ENCODE measurements at regions not wholly inside any gene's neighbourhood (a gene's known extent, or its start where the extent isn't known, plus 50 kb on each side); places are given as distances from the start of the nearest gene placed in this dataset.

- no peaks in the 10 kb centered on the region for H3K9me3 ChIP-seq (ENCODE audit: low read length)
- no peaks in the 10 kb centered on the region for H4K20me1 ChIP-seq (ENCODE audit: insufficient read depth, low read length)
- TF ChIP-seq CTCF (IDR thresholded peaks at IDR 0.05; ENCODE audit: low read length) (peak; percentile 40), EZH2 (IDR thresholded peaks at IDR 0.05; ENCODE audit: borderline replicate concordance, low read length) (no peak)
- no peak overlapping the region for H3K27ac ChIP-seq (ENCODE audit: low read depth, low read length, poor library complexity, severe bottlenecking)
- no peaks in the 10 kb centered on the region for H3K36me3 ChIP-seq (ENCODE audit: insufficient read depth, low read length)
- H2AFZ ChIP-seq (ENCODE audit: low read length): no peak overlapping the region
- H3K4me3 ChIP-seq (ENCODE audit: low read depth, low read length, poor library complexity, severe bottlenecking): no peak overlapping the region
- no peaks in the 10 kb centered on the region for H3K9me2 ChIP-seq (ENCODE audit: low read depth, low read length)
- H3K4me1 ChIP-seq (ENCODE audit: insufficient read depth, low read length, severe bottlenecking): no peaks in the 10 kb centered on the region
- H3K4me2 ChIP-seq (ENCODE audit: low read length): no peak overlapping the region
- H3K9ac ChIP-seq (ENCODE audit: low read length): no peak overlapping the region
- H3K79me2 ChIP-seq (ENCODE audit: insufficient read depth, low read length): no peaks in the 10 kb centered on the region
- H3K27me3 ChIP-seq (ENCODE audit: insufficient read depth, low read length): no peaks in the 10 kb centered on the region
- H3F3A ChIP-seq (ENCODE audit: insufficient read depth, low read length): no peaks in the 10 kb centered on the region
These were observed 101.9 kb upstream of the KCNH8 start for GRCh38 chr3:19046440-19046839.

DNA sequence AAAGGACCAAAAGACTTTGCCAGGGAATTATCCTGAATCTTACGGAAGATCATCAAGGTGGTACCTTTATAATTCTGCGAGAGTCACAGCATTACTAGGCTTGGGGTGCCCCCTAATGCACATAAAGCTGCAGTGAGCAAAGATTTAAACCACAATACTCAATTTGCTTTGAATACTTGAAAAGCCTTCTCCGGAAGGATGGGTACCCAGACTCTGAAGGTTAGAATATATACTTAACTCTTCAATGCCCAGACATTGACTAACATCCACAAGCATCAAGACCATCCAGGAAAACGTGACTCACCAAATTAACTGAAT lies 117.8 kb upstream of the KCNH8 start:
- Histone ChIP-seq H3K9me3 (ENCODE audit: low read length) (no peaks in the 10 kb centered on the region), H3K9me2 (ENCODE audit: low read depth, low read length) (no peaks in the 10 kb centered on the region), H3K9ac (ENCODE audit: low read length) (no peak overlapping the region), H2AFZ (ENCODE audit: low read length) (no peak overlapping the region), H3K4me2 (ENCODE audit: low read length) (no peak overlapping the region), H3K79me2 (ENCODE audit: insufficient read depth, low read length) (no peaks in the 10 kb centered on the region), H3F3A (ENCODE audit: insufficient read depth, low read length) (no peaks in the 10 kb centered on the region), H3K4me3 (ENCODE audit: low read depth, low read length, poor library complexity, severe bottlenecking) (no peak overlapping the region), H3K4me1 (ENCODE audit: insufficient read depth, low read length, severe bottlenecking) (no peaks in the 10 kb centered on the region), H3K36me3 (ENCODE audit: insufficient read depth, low read length) (no peaks in the 10 kb centered on the region), H3K27me3 (ENCODE audit: insufficient read depth, low read length) (no peaks in the 10 kb centered on the region), H4K20me1 (ENCODE audit: insufficient read depth, low read length) (no peaks in the 10 kb centered on the region), H3K27ac (ENCODE audit: low read depth, low read length, poor library complexity, severe bottlenecking) (no peak overlapping the region)
- TF ChIP-seq CTCF (IDR thresholded peaks at IDR 0.05; ENCODE audit: low read length) (peak; percentile 28; the same call in 1 of the 2 replicates), EZH2 (IDR thresholded peaks at IDR 0.05; ENCODE audit: borderline replicate concordance, low read length) (no peak)

DNA sequence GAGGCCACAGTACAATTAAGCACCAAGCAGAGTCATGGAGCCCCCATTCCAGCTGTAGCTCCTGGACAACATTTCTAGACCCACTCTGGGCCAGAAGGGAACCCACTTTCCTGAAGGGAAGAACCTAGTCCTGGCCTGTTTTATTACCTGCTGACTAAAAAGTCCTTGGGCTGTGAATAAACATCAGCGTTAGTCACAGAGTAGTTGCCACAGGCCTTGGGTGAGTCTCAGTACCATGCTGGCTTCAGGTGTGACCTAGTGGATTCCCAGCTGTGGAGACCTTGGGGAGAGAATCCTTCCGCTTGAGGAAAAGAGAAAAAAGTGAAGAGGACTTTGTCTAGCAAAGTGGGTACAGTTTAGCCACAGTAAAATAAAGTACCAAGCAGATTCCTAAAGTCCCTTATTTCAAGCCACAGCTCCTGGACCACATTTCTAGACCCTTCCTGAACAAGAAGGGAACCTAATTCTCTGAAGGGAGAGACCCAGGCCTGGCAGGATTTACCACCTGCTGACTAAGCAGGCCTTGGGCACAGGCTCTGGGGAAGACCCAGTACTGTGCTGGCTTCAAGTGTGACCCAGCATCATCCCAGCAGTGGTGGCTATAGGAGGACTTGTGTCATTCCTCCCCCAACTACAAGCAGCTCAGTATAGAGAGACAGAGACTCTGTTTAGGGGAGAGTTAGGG lies 118.3 kb upstream of the KCNH8 start:
- Histone ChIP-seq H3K4me1 (ENCODE audit: insufficient read depth, low read length, severe bottlenecking) (no peaks in the 10 kb centered on the region), H3K9ac (ENCODE audit: low read length) (no peak overlapping the region), H3K36me3 (ENCODE audit: insufficient read depth, low read length) (no peaks in the 10 kb centered on the region), H3K9me2 (ENCODE audit: low read depth, low read length) (no peaks in the 10 kb centered on the region), H3K27me3 (ENCODE audit: insufficient read depth, low read length) (no peaks in the 10 kb centered on the region), H3K9me3 (ENCODE audit: low read length) (no peaks in the 10 kb centered on the region), H3K4me2 (ENCODE audit: low read length) (no peak overlapping the region), H3K4me3 (ENCODE audit: low read depth, low read length, poor library complexity, severe bottlenecking) (no peak overlapping the region), H3K27ac (ENCODE audit: low read depth, low read length, poor library complexity, severe bottlenecking) (no peak overlapping the region), H3K79me2 (ENCODE audit: insufficient read depth, low read length) (no peaks in the 10 kb centered on the region), H3F3A (ENCODE audit: insufficient read depth, low read length) (no peaks in the 10 kb centered on the region), H2AFZ (ENCODE audit: low read length) (no peak overlapping the region), H4K20me1 (ENCODE audit: insufficient read depth, low read length) (no peaks in the 10 kb centered on the region)
- TF ChIP-seq CTCF (IDR thresholded peaks at IDR 0.05; ENCODE audit: low read length) (no peak), EZH2 (IDR thresholded peaks at IDR 0.05; ENCODE audit: borderline replicate concordance, low read length) (no peak)
